Astrocyte of the spinal cord (primary cell): ENCODE measurements at regions not wholly inside any gene's neighbourhood (a gene's known extent, or its start where the extent isn't known, plus 50 kb on each side); places are given as distances from the start of the nearest gene placed in this dataset.
"Not testable (repeated sequence)": the region's sequence is repeated elsewhere in the genome, so short reads cannot be mapped to it uniquely, and the experiment has no call there.

Source experiments
- DNase-seq: peaks from one replicate; pipeline ENCODE4 v3.0.0; 2011; ENCODE audit warnings: low read depth, low spot score
- H3K4me3 ChIP-seq: 2 replicates; pipeline ENCODE4 v1.5.1; 2011; ENCODE audit warnings: low read depth, mild to moderate bottlenecking, low read length, moderate library complexity
- CTCF ChIP-seq: IDR thresholded peaks from 2 replicates; pipeline ENCODE4 v1.5.1; 2012; ENCODE audit warnings: low read depth, mild to moderate bottlenecking, low read length, inconsistent platforms
- in situ Hi-C: cut with HindIII; loops from 2 replicates; pipeline ENCODE4 v1.10.0; 2017; ENCODE audit warnings: low sequenced_read_pairs

- no peak for TF ChIP-seq CTCF
- in situ Hi-C loops = no loop called here
- no peak for DNase-seq
- no peak overlapping the region for H3K4me3 ChIP-seq
These were observed 193.7 kb downstream of the TOX3 start for GRCh38 chr16:52353249-52353648.

GRCh38 chr16:52351451-52351850 is 195.5 kb downstream of the TOX3 start:
- in situ Hi-C loops = no loop called here
- DNase-seq = no peak
- no peak for TF ChIP-seq CTCF
- H3K4me3 ChIP-seq = no peak overlapping the region

GRCh38 chr16:52350031-52350642 is 196.8 kb downstream of the TOX3 start:
- TF ChIP-seq CTCF = no peak
- no peak overlapping the region for H3K4me3 ChIP-seq
- in situ Hi-C loops = no loop called here
- no peak for DNase-seq

GRCh38 chr16:52346709-52347108 is 200.2 kb downstream of the TOX3 start:
- in situ Hi-C loops = no loop called here
- H3K4me3 ChIP-seq = no peak overlapping the region
- no peak for TF ChIP-seq CTCF
- no peak for DNase-seq

GRCh38 chr16:52333673-52334072 is 213.3 kb downstream of the TOX3 start:
- in situ Hi-C loops, H3K4me3 ChIP-seq, DNase-seq: not testable (repeated sequence)

- TF ChIP-seq CTCF = no peak
- DNase-seq = no peak
- in situ Hi-C loops = no loop called here
- no peak overlapping the region for H3K4me3 ChIP-seq
These were observed 226.0 kb downstream of the TOX3 start for GRCh38 chr16:52320930-52321439.

- in situ Hi-C loops = no loop called here
- no peak for DNase-seq
- no peak for TF ChIP-seq CTCF
- no peak overlapping the region for H3K4me3 ChIP-seq
These were observed 228.5 kb downstream of the TOX3 start for GRCh38 chr16:52318302-52319009.
